NB4 (cell line): ENCODE measurements at regions not wholly inside any gene's neighbourhood (a gene's known extent, or its start where the extent isn't known, plus 50 kb on each side); places are given as distances from the start of the nearest gene placed in this dataset.

Source experiments
- CTCF ChIP-seq: IDR thresholded peaks from one replicate; pipeline ENCODE4 v1.5.1; 2012; ENCODE audit warnings: low read depth, low read length
- MAX ChIP-seq: IDR thresholded peaks from 2 replicates; pipeline ENCODE4 v1.6.1; 2011; ENCODE audit warnings: low read depth, low read length
- MYC ChIP-seq: IDR thresholded peaks from 2 replicates; pipeline ENCODE4 v1.6.1; 2011; ENCODE audit warnings: low read depth, low read length
- POLR2A ChIP-seq: IDR thresholded peaks from 2 replicates; pipeline ENCODE4 v1.6.1; 2011; ENCODE audit warnings: mild to moderate bottlenecking; ENCODE audit not compliant: insufficient read length; ENCODE audit errors: extremely low read depth

- TF ChIP-seq CTCF (no peak), POLR2A (no peak), MAX (no peak), MYC (no peak)
Measured at GRCh38 chr4:178340468-178340867, 898.2 kb upstream of the AGA start.
